Right lobe of liver (tissue), 6 donors: ENCODE measurements at regions not wholly inside any gene's neighbourhood (a gene's known extent, or its start where the extent isn't known, plus 50 kb on each side); places are given as distances from the start of the nearest gene placed in this dataset.

Experiments used
- ATAC-seq, 4 donors: fragments of 200-7000 bp; cut with Tn5 transposase; one replicate each; pipeline ENCODE4 v1.9.1; 2020; ENCODE audit warnings: mild to moderate bottlenecking in 4 of 4, moderate library complexity in 4 of 4
- DNase-seq, 3 donors: peaks; one replicate each; pipeline ENCODE4 v3.0.0-alpha.2; 2020
- H3K27ac ChIP-seq, 3 donors: fragments of 200-600 bp; one replicate each; pipeline ENCODE4 v1.8.0; 2022
- H3K27me3 ChIP-seq, 2 donors: fragments of 200-600 bp; one replicate each; pipeline ENCODE4 v1.8.0; 2022
- H3K36me3 ChIP-seq, 4 donors: fragments of 200-600 bp; sonication (generic) in 1 of 4; one replicate each; pipeline versions ENCODE4 v1.5.1 to v1.8.0; 2017 to 2022; ENCODE audit warnings: control low read depth in 1 of 4
- H3K4me1 ChIP-seq, 4 donors: fragments of 200-600 bp; sonication (generic) in 1 of 4; one replicate each; pipeline versions ENCODE4 v1.5.1 to v1.8.0; 2017 to 2022; ENCODE audit warnings: control low read depth in 1 of 4
- H3K4me3 ChIP-seq, 3 donors: fragments of 200-600 bp; one replicate each; pipeline ENCODE4 v1.8.0; 2022
- H3K9me3 ChIP-seq, 4 donors: fragments of 200-600 bp; sonication (generic) in 1 of 4; one replicate each; pipeline versions ENCODE4 v1.5.1 to v1.8.0; 2017 to 2022; ENCODE audit warnings: control low read depth in 1 of 4
- POLR2A ChIP-seq: fragments of 450-650 bp; IDR thresholded peaks from one replicate; pipeline ENCODE4 v1.6.1; 2017; ENCODE audit warnings: antibody characterized with exemption, mild to moderate bottlenecking
- WGBS: methylation state at CpG from one replicate; pipeline ENCODE4 v1.1.6; 2018; ENCODE audit warnings: low coverage, low lambda C conversion rate; ENCODE audit not compliant: insufficient coverage; ENCODE audit errors: missing lambda C conversion rate; 5-methylcytosine and 5-hydroxymethylcytosine counted together
- intact Hi-C, 2 donors: fragments of 100-400 bp; cut with DNase I; formaldehyde crosslinking; loops; one replicate each; pipeline versions ENCODE4 v1.11.2 to v1.14.1; 2022
- TF ChIP-seq, protein P1 (sequence below), 4 donors: fragments of 200-600 bp in 3 of 4; fragments of 450-650 bp in 1 of 4; IDR thresholded peaks; one replicate each; pipeline versions ENCODE4 v1.5.1 to v1.8.0; 2016 to 2022; ENCODE audit warnings: antibody characterized with exemption in 4 of 4, mild to moderate bottlenecking in 2 of 4
- donor health status: DM: no; HTN: yes; CAD: no.
- donor health status: DM: no; HTN: no; CAD: no.
- donor health status: DM: no; HTN: no; CAD: no.
- donor health status: DM: no; HTN: yes; CAD: no.
- donor health status: DM: no; HTN: yes; CAD: no.

DNA sequence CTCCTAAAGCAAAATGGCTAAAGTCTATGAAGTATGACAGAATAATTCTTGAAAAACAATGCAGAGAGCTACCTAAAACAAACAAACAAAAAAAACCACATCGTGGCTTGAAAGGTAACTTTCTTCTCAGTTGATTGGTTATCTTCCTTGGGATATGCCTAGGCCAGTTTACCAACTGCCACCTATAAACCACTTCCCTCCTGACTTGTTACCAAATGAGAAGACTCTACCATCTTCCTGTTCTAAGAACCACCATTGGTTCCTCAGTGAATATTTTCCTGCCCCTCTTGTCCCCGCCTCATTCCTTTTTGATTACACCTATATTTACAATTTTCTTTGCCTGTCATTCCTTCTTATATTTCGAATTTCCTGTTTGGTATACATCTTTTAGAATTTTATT lies 336.6 kb downstream of the SIPA1L2 start:
- intact Hi-C loops, result no loop called here
- 59% methylated on average over 3 of the region's 3 CpGs for WGBS

DNA sequence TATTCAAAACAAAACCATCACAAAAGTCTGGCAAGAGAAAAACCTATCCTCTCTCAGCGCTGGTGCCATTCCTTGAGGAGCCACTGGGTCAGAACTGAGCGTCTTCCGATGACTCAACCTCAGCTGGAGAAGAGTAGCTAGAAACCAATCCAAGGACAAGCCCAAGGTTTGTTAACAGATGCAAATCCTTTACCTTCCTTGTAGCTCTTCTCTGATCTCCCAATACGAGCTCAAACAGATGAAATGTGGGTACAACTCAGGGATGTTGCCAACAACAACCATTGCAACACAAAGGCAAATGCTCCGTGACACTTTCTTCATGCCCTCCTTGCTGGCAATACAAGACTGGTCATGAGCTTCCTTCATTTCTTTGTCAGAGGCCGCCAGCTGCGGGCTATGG lies 337.1 kb downstream of the SIPA1L2 start:
- H3K27me3 ChIP-seq, result no peaks in the 10 kb centered on the region
- no peak overlapping the region for H3K4me3 ChIP-seq
- no peaks in the 10 kb centered on the region for H3K9me3 ChIP-seq
- 58% methylated on average over 2 of the region's 7 CpGs for WGBS
- intact Hi-C loops, result no loop called here
- no peak for ATAC-seq
- no peak for DNase-seq
- TF ChIP-seq POLR2A, result no peak
- TF ChIP-seq, protein P1, sequence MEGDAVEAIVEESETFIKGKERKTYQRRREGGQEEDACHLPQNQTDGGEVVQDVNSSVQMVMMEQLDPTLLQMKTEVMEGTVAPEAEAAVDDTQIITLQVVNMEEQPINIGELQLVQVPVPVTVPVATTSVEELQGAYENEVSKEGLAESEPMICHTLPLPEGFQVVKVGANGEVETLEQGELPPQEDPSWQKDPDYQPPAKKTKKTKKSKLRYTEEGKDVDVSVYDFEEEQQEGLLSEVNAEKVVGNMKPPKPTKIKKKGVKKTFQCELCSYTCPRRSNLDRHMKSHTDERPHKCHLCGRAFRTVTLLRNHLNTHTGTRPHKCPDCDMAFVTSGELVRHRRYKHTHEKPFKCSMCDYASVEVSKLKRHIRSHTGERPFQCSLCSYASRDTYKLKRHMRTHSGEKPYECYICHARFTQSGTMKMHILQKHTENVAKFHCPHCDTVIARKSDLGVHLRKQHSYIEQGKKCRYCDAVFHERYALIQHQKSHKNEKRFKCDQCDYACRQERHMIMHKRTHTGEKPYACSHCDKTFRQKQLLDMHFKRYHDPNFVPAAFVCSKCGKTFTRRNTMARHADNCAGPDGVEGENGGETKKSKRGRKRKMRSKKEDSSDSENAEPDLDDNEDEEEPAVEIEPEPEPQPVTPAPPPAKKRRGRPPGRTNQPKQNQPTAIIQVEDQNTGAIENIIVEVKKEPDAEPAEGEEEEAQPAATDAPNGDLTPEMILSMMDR (IDR thresholded peaks at IDR 0.05), result no peak
- H3K36me3 ChIP-seq, result no peaks in the 10 kb centered on the region
- H3K4me1 ChIP-seq, result no peaks in the 10 kb centered on the region
- no peak overlapping the region for H3K27ac ChIP-seq

More for the DNA sequence above, 336.6 kb downstream of the SIPA1L2 start:
- ATAC-seq (no peak), DNase-seq (no peak)
- H3K36me3 ChIP-seq, result no peaks in the 10 kb centered on the region
- TF ChIP-seq POLR2A, result no peak
- TF ChIP-seq, protein P1 (IDR thresholded peaks at IDR 0.05), result no peak
- H3K4me3 ChIP-seq, result no peak overlapping the region
- H3K27ac ChIP-seq, result no peak overlapping the region
- no peaks in the 10 kb centered on the region for H3K4me1 ChIP-seq
- H3K27me3 ChIP-seq, result no peaks in the 10 kb centered on the region
- no peaks in the 10 kb centered on the region for H3K9me3 ChIP-seq

DNA sequence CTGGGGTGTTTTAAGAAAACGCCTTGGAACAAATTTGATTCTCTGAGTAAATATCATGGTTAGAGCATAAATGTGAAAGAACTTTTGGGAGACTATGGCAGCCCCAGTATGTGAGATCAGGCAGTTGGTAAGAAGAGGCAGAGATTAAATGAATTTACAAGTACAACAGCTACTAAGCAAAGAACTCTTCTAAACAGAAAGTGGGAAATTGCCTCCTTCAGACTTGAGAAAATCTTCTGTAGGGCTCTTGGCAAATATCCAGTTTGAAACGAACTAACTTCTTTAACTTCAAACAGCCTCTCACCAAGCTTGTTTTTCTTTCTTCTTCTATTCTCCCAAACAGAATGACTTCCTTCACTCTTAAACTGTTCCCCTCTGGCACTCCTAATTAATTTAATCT lies 337.7 kb downstream of the SIPA1L2 start:
- H3K4me3 ChIP-seq, result no peak overlapping the region
- no peak for TF ChIP-seq POLR2A
- TF ChIP-seq, protein P1 (IDR thresholded peaks at IDR 0.05), result no peak
- intact Hi-C loops, result no loop called here
- H3K9me3 ChIP-seq, result no peaks in the 10 kb centered on the region
- no peaks in the 10 kb centered on the region for H3K27me3 ChIP-seq
- no peak for DNase-seq
- H3K27ac ChIP-seq, result no peak overlapping the region
- no peak for ATAC-seq
- H3K36me3 ChIP-seq, result no peaks in the 10 kb centered on the region
- 41% methylated on average over 2 of the region's 2 CpGs for WGBS
- H3K4me1 ChIP-seq, result no peaks in the 10 kb centered on the region

DNA sequence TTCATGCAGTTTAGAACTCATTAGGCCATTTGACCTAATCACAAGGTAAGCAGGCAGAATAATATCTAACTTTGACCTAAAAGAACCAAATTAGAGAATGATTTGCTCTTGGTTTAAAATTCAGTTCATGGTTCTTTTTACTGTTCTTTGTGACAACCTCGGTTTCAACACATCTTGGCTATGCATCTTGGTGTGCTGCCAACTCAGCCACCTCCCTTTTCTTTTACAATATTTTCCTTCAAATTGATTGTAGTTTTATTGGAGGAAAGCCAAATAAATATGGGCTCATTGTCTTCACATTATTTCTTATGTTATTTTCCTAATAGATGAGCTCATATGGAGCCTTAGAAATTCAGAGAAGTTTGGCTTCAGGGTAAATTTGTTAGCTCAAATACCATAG lies 338.3 kb downstream of the SIPA1L2 start:
- no peaks in the 10 kb centered on the region for H3K9me3 ChIP-seq
- no peaks in the 10 kb centered on the region for H3K4me1 ChIP-seq
- no peaks in the 10 kb centered on the region for H3K36me3 ChIP-seq
- no peak overlapping the region for H3K4me3 ChIP-seq
- no peak overlapping the region for H3K27ac ChIP-seq
- TF ChIP-seq, protein P1 (IDR thresholded peaks at IDR 0.05), result no peak
- TF ChIP-seq POLR2A, result no peak
- WGBS, result 43% methylated on average over 1 of the region's 1 CpG
- no peaks in the 10 kb centered on the region for H3K27me3 ChIP-seq
- intact Hi-C loops, result no loop called here
- no peak for DNase-seq
- ATAC-seq, result no peak

DNA sequence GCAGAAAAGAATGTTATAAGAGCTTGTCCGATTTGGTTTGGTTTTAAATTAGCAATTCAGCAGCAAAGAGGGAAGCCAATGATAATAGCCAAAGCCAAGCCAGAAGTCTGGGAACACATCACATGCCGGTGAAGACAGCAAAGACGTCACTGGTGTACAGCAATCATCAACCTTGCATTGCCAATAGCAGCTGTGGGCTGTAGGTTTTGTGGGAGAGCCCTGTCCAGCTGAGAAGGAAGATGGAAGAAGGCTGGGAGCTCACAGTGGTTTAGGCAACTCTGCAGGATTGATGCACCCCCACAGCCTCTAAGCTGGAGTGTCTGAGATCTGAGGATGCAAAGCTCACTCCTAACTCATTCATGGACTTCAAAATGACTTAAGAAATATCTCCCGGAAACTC lies 338.7 kb downstream of the SIPA1L2 start:
- no peaks in the 10 kb centered on the region for H3K27me3 ChIP-seq
- no peak overlapping the region for H3K27ac ChIP-seq
- DNase-seq (no peak), ATAC-seq (no peak)
- WGBS, result 74% methylated on average over 4 of the region's 4 CpGs
- TF ChIP-seq, protein P1 (IDR thresholded peaks at IDR 0.05), result no peak
- TF ChIP-seq POLR2A, result no peak
- H3K4me1 ChIP-seq, result no peaks in the 10 kb centered on the region
- intact Hi-C loops, result no loop called here
- H3K4me3 ChIP-seq, result no peak overlapping the region
- H3K9me3 ChIP-seq, result no peaks in the 10 kb centered on the region
- H3K36me3 ChIP-seq, result no peaks in the 10 kb centered on the region
